Right forelimb (tissue), 1 donor: ENCODE measurements at regions not wholly inside any gene's neighbourhood (a gene's known extent, or its start where the extent isn't known, plus 50 kb on each side); places are given as distances from the start of the nearest gene placed in this dataset.
"Not testable (repeated sequence)": the region's sequence is repeated elsewhere in the genome, so short reads cannot be mapped to it uniquely, and the experiment has no call there.

Source experiments
- DNase-seq: peaks from one replicate; pipeline ENCODE4 v3.0.0-alpha.2; 2018

- no peak for DNase-seq
Observed at GRCh38 chrX:4668802-4669536, 955.5 kb upstream of the PRKX start.

- no peak for DNase-seq
Observed at GRCh38 chrX:4663085-4663484, 949.6 kb upstream of the PRKX start.

GRCh38 chrX:4661771-4662170, 948.3 kb upstream of the PRKX start:
- DNase-seq: no peak

- no peak for DNase-seq
Observed at GRCh38 chrX:4656419-4656818, 943.0 kb upstream of the PRKX start.

GRCh38 chrX:4655743-4656142, 942.3 kb upstream of the PRKX start:
- DNase-seq: no peak

GRCh38 chrX:4642114-4642513, 928.7 kb upstream of the PRKX start:
- DNase-seq: no peak

GRCh38 chrX:4638036-4638435, 924.6 kb upstream of the PRKX start:
- no peak for DNase-seq

GRCh38 chrX:4627414-4627813, 914.0 kb upstream of the PRKX start:
- DNase-seq: no peak

GRCh38 chrX:4622486-4623167, 909.2 kb upstream of the PRKX start:
- no peak for DNase-seq

- DNase-seq: not testable (repeated sequence)
Observed at GRCh38 chrX:4613651-4614050, 900.2 kb upstream of the PRKX start.

GRCh38 chrX:4588893-4589292, 875.4 kb upstream of the PRKX start:
- no peak for DNase-seq

GRCh38 chrX:4588466-4588865, 875.0 kb upstream of the PRKX start:
- DNase-seq: no peak

- DNase-seq: no peak
Observed at GRCh38 chrX:4588056-4588455, 874.6 kb upstream of the PRKX start.

- no peak for DNase-seq
Observed at GRCh38 chrX:4579999-4580398, 866.5 kb upstream of the PRKX start.

GRCh38 chrX:4579480-4579879, 866.0 kb upstream of the PRKX start:
- DNase-seq: no peak

- no peak for DNase-seq
Observed at GRCh38 chrX:4572691-4573090, 859.2 kb upstream of the PRKX start.

- DNase-seq: no peak
Observed at GRCh38 chrX:4570151-4570550, 856.7 kb upstream of the PRKX start.

- no peak for DNase-seq
Observed at GRCh38 chrX:4560192-4560591, 846.7 kb upstream of the PRKX start.

GRCh38 chrX:4550018-4550417, 836.6 kb upstream of the PRKX start:
- no peak for DNase-seq

- DNase-seq: peak; percentile 49
Observed at GRCh38 chrX:4547213-4547836, 833.9 kb upstream of the PRKX start.

GRCh38 chrX:4546178-4546577, 832.7 kb upstream of the PRKX start:
- not testable (repeated sequence) for DNase-seq

- no peak for DNase-seq
Observed at GRCh38 chrX:4528247-4528646, 814.8 kb upstream of the PRKX start.

- no peak for DNase-seq
Observed at GRCh38 chrX:4485912-4486311, 772.5 kb upstream of the PRKX start.

GRCh38 chrX:4484266-4484665, 770.8 kb upstream of the PRKX start:
- no peak for DNase-seq
